Keratinocyte (primary cell): ENCODE measurements at regions not wholly inside any gene's neighbourhood (a gene's known extent, or its start where the extent isn't known, plus 50 kb on each side); places are given as distances from the start of the nearest gene placed in this dataset.

ENCODE experiments used
- CTCF ChIP-seq, 3 experiments: IDR thresholded peaks in 1 of 3; conservative IDR thresholded peaks in 1 of 3; optimal IDR thresholded peaks in 1 of 3; 2 replicates in 2 of 3; 3 replicates in 1 of 3; pipeline versions ENCODE3 to v1.5.1; 2011; ENCODE audit warnings: low read length in 3 of 3, mild to moderate bottlenecking in 3 of 3, moderate library complexity in 2 of 3, control low read depth in 1 of 3, inconsistent platforms in 1 of 3; ENCODE audit not compliant: insufficient read depth in 2 of 3; ENCODE audit errors: extremely low read depth in 1 of 3
- EZH2 ChIP-seq: IDR thresholded peaks from one replicate; pipeline ENCODE4 v1.6.1; 2012; ENCODE audit warnings: inconsistent platforms, mild to moderate bottlenecking, low read length, moderate library complexity

GRCh38 chr18:39846265-39846664 lies 2108.8 kb upstream of the PIK3C3 start:
- TF ChIP-seq CTCF (optimal IDR thresholded peaks at IDR 0.05 in 1 of 3, IDR thresholded peaks at IDR 0.05 in 1 of 3, conservative IDR thresholded peaks at IDR 0.05 in 1 of 3; ENCODE audit: extremely low read depth in 1 of 3, insufficient read depth in 2 of 3, low read length in 3 of 3) (no peak), EZH2 (no peak)
